GM12875 (cell line): ENCODE measurements at regions not wholly inside any gene's neighbourhood (a gene's known extent, or its start where the extent isn't known, plus 50 kb on each side); places are given as distances from the start of the nearest gene placed in this dataset.

Source experiments
- H3K4me3 ChIP-seq: one replicate; pipeline ENCODE4 v1.5.1; 2011; ENCODE audit warnings: low read depth, low read length, control low read depth
- TF ChIP-seq, protein P1 (sequence below): IDR thresholded peaks from 2 replicates; pipeline ENCODE4 v1.5.1; 2011; ENCODE audit warnings: low read depth, mild to moderate bottlenecking, control low read depth, inconsistent platforms, low read length, moderate library complexity, borderline replicate concordance; ENCODE audit not compliant: insufficient read depth

- TF ChIP-seq, protein P1, sequence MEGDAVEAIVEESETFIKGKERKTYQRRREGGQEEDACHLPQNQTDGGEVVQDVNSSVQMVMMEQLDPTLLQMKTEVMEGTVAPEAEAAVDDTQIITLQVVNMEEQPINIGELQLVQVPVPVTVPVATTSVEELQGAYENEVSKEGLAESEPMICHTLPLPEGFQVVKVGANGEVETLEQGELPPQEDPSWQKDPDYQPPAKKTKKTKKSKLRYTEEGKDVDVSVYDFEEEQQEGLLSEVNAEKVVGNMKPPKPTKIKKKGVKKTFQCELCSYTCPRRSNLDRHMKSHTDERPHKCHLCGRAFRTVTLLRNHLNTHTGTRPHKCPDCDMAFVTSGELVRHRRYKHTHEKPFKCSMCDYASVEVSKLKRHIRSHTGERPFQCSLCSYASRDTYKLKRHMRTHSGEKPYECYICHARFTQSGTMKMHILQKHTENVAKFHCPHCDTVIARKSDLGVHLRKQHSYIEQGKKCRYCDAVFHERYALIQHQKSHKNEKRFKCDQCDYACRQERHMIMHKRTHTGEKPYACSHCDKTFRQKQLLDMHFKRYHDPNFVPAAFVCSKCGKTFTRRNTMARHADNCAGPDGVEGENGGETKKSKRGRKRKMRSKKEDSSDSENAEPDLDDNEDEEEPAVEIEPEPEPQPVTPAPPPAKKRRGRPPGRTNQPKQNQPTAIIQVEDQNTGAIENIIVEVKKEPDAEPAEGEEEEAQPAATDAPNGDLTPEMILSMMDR: no peak
- no peak overlapping the region for H3K4me3 ChIP-seq
Observed at GRCh38 chr5:2333291-2333690, 418.2 kb downstream of the IRX2 start.

GRCh38 chr5:2332521-2332920 is 419.0 kb downstream of the IRX2 start:
- H3K4me3 ChIP-seq: no peak overlapping the region
- TF ChIP-seq, protein P1: no peak

GRCh38 chr5:2330325-2331130 is 420.9 kb downstream of the IRX2 start:
- TF ChIP-seq, protein P1: no peak
- no peak overlapping the region for H3K4me3 ChIP-seq

DNA sequence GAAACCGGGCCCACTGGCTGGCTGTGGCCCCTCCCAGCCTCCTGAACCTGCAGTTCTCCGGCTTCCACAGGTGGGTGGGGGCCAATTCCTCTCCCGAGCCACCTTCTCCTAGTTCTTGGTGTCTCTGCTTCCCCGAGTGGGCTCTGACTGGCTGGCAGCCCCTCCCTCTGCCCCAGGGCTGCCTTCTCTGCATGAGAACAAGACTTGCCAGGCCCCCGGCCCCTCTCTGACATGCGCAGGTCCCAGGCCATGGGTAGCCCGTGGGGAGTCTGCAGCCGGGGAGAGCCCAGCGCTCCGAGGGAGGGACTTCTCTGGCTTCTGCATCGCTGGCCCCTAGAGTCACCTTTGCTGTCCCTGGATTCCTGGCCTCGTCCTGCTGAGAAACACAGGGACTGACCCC is 421.7 kb downstream of the IRX2 start:
- H3K4me3 ChIP-seq: no peak overlapping the region
- TF ChIP-seq, protein P1: no peak

DNA sequence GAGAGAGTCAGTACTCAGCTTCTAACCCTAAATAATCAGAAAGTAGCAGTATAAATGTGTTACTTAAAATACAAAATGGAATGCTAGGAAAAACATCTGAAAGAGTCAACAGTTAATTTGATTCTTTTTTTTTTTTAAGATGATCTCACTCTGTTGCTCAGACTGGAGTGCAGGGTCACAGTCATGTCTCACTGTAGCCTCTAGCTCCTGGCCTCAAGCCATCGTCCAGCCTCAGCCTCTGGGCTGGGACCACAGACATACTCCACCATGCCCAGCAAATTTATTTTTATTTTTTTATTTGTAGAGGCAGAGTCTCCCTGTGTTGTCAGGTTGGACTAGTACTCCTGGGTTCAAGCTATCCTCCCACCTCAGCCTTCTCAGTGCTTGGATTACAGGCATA is 424.9 kb downstream of the IRX2 start:
- TF ChIP-seq, protein P1: no peak
- H3K4me3 ChIP-seq: no peak overlapping the region

- H3K4me3 ChIP-seq: no peak overlapping the region
Observed at GRCh38 chr5:2324788-2325187, 426.7 kb downstream of the IRX2 start.

More at GRCh38 chr5:2324788-2325187, 426.7 kb downstream of the IRX2 start:
- TF ChIP-seq, protein P1: no peak
